ENCODE measurements at regions not wholly inside any gene's neighbourhood (a gene's known extent, or its start where the extent isn't known, plus 50 kb on each side); places are given as distances from the start of the nearest gene placed in this dataset.

GRCh38 chr14:84435820-84436324 lies 1094.1 kb upstream of the FLRT2 start:
- no peak for TF ChIP-seq POLR2A (IDR thresholded peaks at IDR 0.05; ENCODE audit: low read depth, low read length)
- no peak for TF ChIP-seq POLR2AphosphoS5 (IDR thresholded peaks at IDR 0.05; ENCODE audit: low read depth, low read length)
- TF ChIP-seq TAF1 (IDR thresholded peaks at IDR 0.05; ENCODE audit: borderline replicate concordance, low read depth, low read length) = no peak
